Naive B cell (primary cell): ENCODE measurements at regions not wholly inside any gene's neighbourhood (a gene's known extent, or its start where the extent isn't known, plus 50 kb on each side); places are given as distances from the start of the nearest gene placed in this dataset.
"Not testable (repeated sequence)": the region's sequence is repeated elsewhere in the genome, so short reads cannot be mapped to it uniquely, and the experiment has no call there.

Experiments used
- ATAC-seq, 2 donors: fragments of 150-1000 bp; cut with Tn5 transposase; 2 replicates each; pipeline ENCODE4 v1.10.0; 2021; ENCODE audit warnings: low read depth in 2 of 2, mild to moderate bottlenecking in 2 of 2, moderate library complexity in 2 of 2
- DNase-seq: peaks from one replicate; pipeline ENCODE4 v3.0.0; 2022
- H3K27ac Mint-ChIP-seq, 6 donors: one replicate each; pipeline ENCODE4 v1.8.0; 2020 to 2022; ENCODE audit warnings: mild to moderate bottlenecking in 6 of 6, mixed read lengths in 6 of 6, moderate library complexity in 5 of 6, inconsistent platforms in 2 of 6
- H3K27me3 Mint-ChIP-seq, 3 donors: one replicate each; pipeline ENCODE4 v1.8.0; 2021 to 2022; ENCODE audit warnings: mixed read lengths in 3 of 3, mild to moderate bottlenecking in 1 of 3
- H3K36me3 Mint-ChIP-seq, 2 donors: one replicate each; pipeline ENCODE4 v1.8.0; 2020 to 2022; ENCODE audit warnings: mixed read lengths in 2 of 2, inconsistent platforms in 1 of 2, mild to moderate bottlenecking in 1 of 2
- H3K4me1 Mint-ChIP-seq, 3 donors: one replicate each; pipeline ENCODE4 v1.8.0; 2020 to 2022; ENCODE audit warnings: mixed read lengths in 3 of 3, inconsistent platforms in 1 of 3, mild to moderate bottlenecking in 1 of 3, moderate library complexity in 1 of 3
- H3K4me3 Mint-ChIP-seq, 8 donors: one replicate each; pipeline ENCODE4 v1.8.0; 2020 to 2022; ENCODE audit warnings: mild to moderate bottlenecking in 8 of 8, mixed read lengths in 8 of 8, moderate library complexity in 8 of 8, inconsistent platforms in 2 of 8
- H3K9me3 Mint-ChIP-seq, 7 donors: one replicate each; pipeline ENCODE4 v1.8.0; 2020 to 2022; ENCODE audit warnings: mixed read lengths in 7 of 7, mild to moderate bottlenecking in 5 of 7, inconsistent platforms in 2 of 7, moderate library complexity in 1 of 7

- H3K27ac Mint-ChIP-seq, DNase-seq, H3K36me3 Mint-ChIP-seq, H3K9me3 Mint-ChIP-seq, ATAC-seq, H3K27me3 Mint-ChIP-seq: not testable (repeated sequence)
- Mint-ChIP-seq H3K4me3 (peak overlapping the region in 1 of 8 donors; percentile 74), H3K4me1 (peaks cover 0 to 15% (median 5%) of the 10 kb centered on the region in 3 donors)
Observed at GRCh38 chrX:123788193-123788592, 55.3 kb upstream of the THOC2 start.

- Mint-ChIP-seq H3K27me3 (no peaks in the 10 kb centered on the region), H3K36me3 (no peaks in the 10 kb centered on the region), H3K9me3 (peaks cover 0 to 8% (median 0%) of the 10 kb centered on the region in 7 donors), H3K4me3 (no peak overlapping the region), H3K4me1 (peaks cover 0 to 15% (median 5%) of the 10 kb centered on the region in 3 donors), H3K27ac (no peak overlapping the region)
- no peak for DNase-seq
- no peak for ATAC-seq
Observed at GRCh38 chrX:123788744-123789143, 55.9 kb upstream of the THOC2 start.

GRCh38 chrX:123797543-123798447 lies 62.1 kb upstream of the XIAP start:
- Mint-ChIP-seq H3K36me3 (no peaks in the 10 kb centered on the region), H3K27me3 (no peaks in the 10 kb centered on the region), H3K27ac (no peak overlapping the region), H3K4me1 (peaks cover 0 to 5% (median 0%) of the 10 kb centered on the region in 3 donors), H3K4me3 (no peak overlapping the region), H3K9me3 (peaks cover 0 to 4% (median 0%) of the 10 kb centered on the region in 7 donors)
- DNase-seq = no peak
- no peak for ATAC-seq

GRCh38 chrX:123798706-123799430 lies 61.0 kb upstream of the XIAP start:
- H3K4me1 Mint-ChIP-seq = peaks cover 0 to 11% (median 0%) of the 10 kb centered on the region in 3 donors

GRCh38 chrX:123801901-123802300 lies 58.0 kb upstream of the XIAP start:
- no peaks in the 10 kb centered on the region for H3K9me3 Mint-ChIP-seq
- H3K27me3 Mint-ChIP-seq = no peaks in the 10 kb centered on the region
- peaks cover 0 to 11% (median 0%) of the 10 kb centered on the region in 3 donors for H3K4me1 Mint-ChIP-seq
- H3K27ac Mint-ChIP-seq = no peak overlapping the region
- no peak for ATAC-seq
- DNase-seq = no peak
- no peak overlapping the region for H3K4me3 Mint-ChIP-seq
- no peaks in the 10 kb centered on the region for H3K36me3 Mint-ChIP-seq

More at GRCh38 chrX:123798706-123799430, 61.0 kb upstream of the XIAP start:
- H3K9me3 Mint-ChIP-seq, ATAC-seq, H3K27ac Mint-ChIP-seq, H3K27me3 Mint-ChIP-seq, H3K36me3 Mint-ChIP-seq, DNase-seq, H3K4me3 Mint-ChIP-seq: not testable (repeated sequence)

GRCh38 chrX:123803331-123803983 lies 56.4 kb upstream of the XIAP start:
- Mint-ChIP-seq H3K4me3 (peak overlapping the region in 1 of 8 donors; percentile 2), H3K27ac (peak overlapping the region in 2 of 6 donors; percentile 27 to 88), H3K36me3 (no peaks in the 10 kb centered on the region)

GRCh38 chrX:123803984-123804365 lies 55.9 kb upstream of the XIAP start:
- DNase-seq, H3K36me3 Mint-ChIP-seq, H3K4me1 Mint-ChIP-seq, H3K4me3 Mint-ChIP-seq, ATAC-seq, H3K9me3 Mint-ChIP-seq, H3K27me3 Mint-ChIP-seq: not testable (repeated sequence)
- peak overlapping the region in 2 of 6 donors; percentile 27 to 88 for H3K27ac Mint-ChIP-seq

More at GRCh38 chrX:123803331-123803983, 56.4 kb upstream of the XIAP start:
- DNase-seq = no peak
- Mint-ChIP-seq H3K27me3 (no peaks in the 10 kb centered on the region), H3K9me3 (no peaks in the 10 kb centered on the region), H3K4me1 (peaks cover 0 to 6% (median 0%) of the 10 kb centered on the region in 3 donors)
- peak; percentile 23 to 27 for ATAC-seq

GRCh38 chrX:123807835-123808416 lies 51.9 kb upstream of the XIAP start:
- no peaks in the 10 kb centered on the region for H3K36me3 Mint-ChIP-seq
- peaks cover 0 to 6% (median 0%) of the 10 kb centered on the region in 3 donors for H3K4me1 Mint-ChIP-seq
- DNase-seq (no peak), ATAC-seq (no peak)
- H3K9me3 Mint-ChIP-seq = peaks cover 0 to 4% (median 0%) of the 10 kb centered on the region in 7 donors
- peak overlapping the region in 1 of 6 donors; percentile 16 for H3K27ac Mint-ChIP-seq
- H3K27me3 Mint-ChIP-seq = no peaks in the 10 kb centered on the region
- H3K4me3 Mint-ChIP-seq = no peak overlapping the region

GRCh38 chrX:123809854-123810375 lies 49.9 kb upstream of the XIAP start:
- peaks cover 0 to 4% (median 0%) of the 10 kb centered on the region in 7 donors for H3K9me3 Mint-ChIP-seq
- ATAC-seq (no peak), DNase-seq (no peak)
- no peaks in the 10 kb centered on the region for H3K4me1 Mint-ChIP-seq
- H3K27ac Mint-ChIP-seq = no peak overlapping the region
- no peak overlapping the region for H3K4me3 Mint-ChIP-seq
- no peaks in the 10 kb centered on the region for H3K36me3 Mint-ChIP-seq
- no peaks in the 10 kb centered on the region for H3K27me3 Mint-ChIP-seq
